Liver (tissue), 3 donors: ENCODE measurements at regions not wholly inside any gene's neighbourhood (a gene's known extent, or its start where the extent isn't known, plus 50 kb on each side); places are given as distances from the start of the nearest gene placed in this dataset.

Experiments
- EGR1 ChIP-seq, 2 donors: IDR thresholded peaks; 2 replicates each; pipeline ENCODE4 v1.6.1; 2016 to 2018; ENCODE audit warnings: antibody characterized with exemption in 2 of 2, low read depth in 2 of 2
- RAD21 ChIP-seq, 2 donors: IDR thresholded peaks; 2 replicates each; pipeline ENCODE4 v1.6.1; 2016; ENCODE audit warnings: antibody characterized with exemption in 2 of 2, mild to moderate bottlenecking in 2 of 2
- RXRA ChIP-seq, 2 donors: IDR thresholded peaks; 2 replicates each; pipeline ENCODE4 v1.6.1; 2017 to 2018; ENCODE audit warnings: antibody characterized with exemption in 2 of 2, mild to moderate bottlenecking in 1 of 2
- YY1 ChIP-seq: IDR thresholded peaks from 2 replicates; pipeline ENCODE4 v1.6.1; 2016; ENCODE audit warnings: antibody characterized with exemption, mild to moderate bottlenecking
- TF ChIP-seq, protein P1 (sequence below): IDR thresholded peaks from 2 replicates; pipeline ENCODE4 v1.6.1; 2016; ENCODE audit warnings: antibody characterized with exemption
- TF ChIP-seq, protein P2 (sequence below): fragments of 150-350 bp; IDR thresholded peaks from 2 replicates; pipeline ENCODE4 v1.5.1; 2017; ENCODE audit warnings: improper control_type of control experiment, low read depth, low read length; ENCODE audit not compliant: missing input control
- donor health status: healthy.
- donor health status: healthy.

DNA sequence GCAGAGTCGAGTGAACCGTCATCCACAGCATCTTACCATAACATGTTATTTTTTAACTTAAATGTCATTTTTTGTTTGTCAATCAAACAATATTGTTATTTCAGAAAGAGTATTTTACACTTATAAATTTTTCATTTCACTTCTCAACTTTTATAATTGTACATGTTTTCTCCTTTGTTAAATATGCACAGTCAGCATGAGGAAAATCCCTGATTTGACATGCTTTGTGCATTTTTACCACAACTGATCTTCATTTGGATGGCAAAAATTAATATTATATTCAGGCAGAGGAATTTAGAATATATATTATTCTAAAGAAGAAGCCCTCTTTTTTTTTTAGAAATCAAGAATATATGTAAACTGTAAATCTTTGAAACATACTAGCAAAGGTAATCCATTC is 958.0 kb upstream of the PCDH7 start:
- TF ChIP-seq, protein P1, sequence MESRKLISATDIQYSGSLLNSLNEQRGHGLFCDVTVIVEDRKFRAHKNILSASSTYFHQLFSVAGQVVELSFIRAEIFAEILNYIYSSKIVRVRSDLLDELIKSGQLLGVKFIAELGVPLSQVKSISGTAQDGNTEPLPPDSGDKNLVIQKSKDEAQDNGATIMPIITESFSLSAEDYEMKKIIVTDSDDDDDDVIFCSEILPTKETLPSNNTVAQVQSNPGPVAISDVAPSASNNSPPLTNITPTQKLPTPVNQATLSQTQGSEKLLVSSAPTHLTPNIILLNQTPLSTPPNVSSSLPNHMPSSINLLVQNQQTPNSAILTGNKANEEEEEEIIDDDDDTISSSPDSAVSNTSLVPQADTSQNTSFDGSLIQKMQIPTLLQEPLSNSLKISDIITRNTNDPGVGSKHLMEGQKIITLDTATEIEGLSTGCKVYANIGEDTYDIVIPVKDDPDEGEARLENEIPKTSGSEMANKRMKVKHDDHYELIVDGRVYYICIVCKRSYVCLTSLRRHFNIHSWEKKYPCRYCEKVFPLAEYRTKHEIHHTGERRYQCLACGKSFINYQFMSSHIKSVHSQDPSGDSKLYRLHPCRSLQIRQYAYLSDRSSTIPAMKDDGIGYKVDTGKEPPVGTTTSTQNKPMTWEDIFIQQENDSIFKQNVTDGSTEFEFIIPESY: no peak
- TF ChIP-seq, protein P2, sequence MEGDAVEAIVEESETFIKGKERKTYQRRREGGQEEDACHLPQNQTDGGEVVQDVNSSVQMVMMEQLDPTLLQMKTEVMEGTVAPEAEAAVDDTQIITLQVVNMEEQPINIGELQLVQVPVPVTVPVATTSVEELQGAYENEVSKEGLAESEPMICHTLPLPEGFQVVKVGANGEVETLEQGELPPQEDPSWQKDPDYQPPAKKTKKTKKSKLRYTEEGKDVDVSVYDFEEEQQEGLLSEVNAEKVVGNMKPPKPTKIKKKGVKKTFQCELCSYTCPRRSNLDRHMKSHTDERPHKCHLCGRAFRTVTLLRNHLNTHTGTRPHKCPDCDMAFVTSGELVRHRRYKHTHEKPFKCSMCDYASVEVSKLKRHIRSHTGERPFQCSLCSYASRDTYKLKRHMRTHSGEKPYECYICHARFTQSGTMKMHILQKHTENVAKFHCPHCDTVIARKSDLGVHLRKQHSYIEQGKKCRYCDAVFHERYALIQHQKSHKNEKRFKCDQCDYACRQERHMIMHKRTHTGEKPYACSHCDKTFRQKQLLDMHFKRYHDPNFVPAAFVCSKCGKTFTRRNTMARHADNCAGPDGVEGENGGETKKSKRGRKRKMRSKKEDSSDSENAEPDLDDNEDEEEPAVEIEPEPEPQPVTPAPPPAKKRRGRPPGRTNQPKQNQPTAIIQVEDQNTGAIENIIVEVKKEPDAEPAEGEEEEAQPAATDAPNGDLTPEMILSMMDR: no peak
- TF ChIP-seq EGR1 (IDR thresholded peaks at IDR 0.05; ENCODE audit: low read depth in 2 of 2) (no peak), RXRA (IDR thresholded peaks at IDR 0.05) (no peak), YY1 (no peak), RAD21 (IDR thresholded peaks at IDR 0.05) (no peak)
